RWPE2 (cell line): ENCODE measurements at regions not wholly inside any gene's neighbourhood (a gene's known extent, or its start where the extent isn't known, plus 50 kb on each side); places are given as distances from the start of the nearest gene placed in this dataset.
A peak's percentile ranks its signal among the peaks of the same experiment; 100 is the strongest.

Experiments used
- ATAC-seq: fragments of 200-7000 bp; cut with Tn5 transposase; 3 replicates; pipeline ENCODE4 v1.9.1; 2021; ENCODE audit warnings: low read depth
- DNase-seq: peaks from one replicate; pipeline ENCODE4 v3.0.0-alpha.2; 2020; ENCODE audit warnings: low spot score
- H3K27ac ChIP-seq: fragments of 450-650 bp; 2 replicates; pipeline ENCODE4 v1.5.1; 2017; ENCODE audit warnings: mild to moderate bottlenecking; ENCODE audit not compliant: poor library complexity, severe bottlenecking
- H3K27me3 ChIP-seq: fragments of 250-450 bp; sonication (Bioruptor Pico); 2 replicates; pipeline ENCODE4 v1.5.1; 2021; ENCODE audit warnings: mild to moderate bottlenecking, moderate library complexity; ENCODE audit not compliant: insufficient read depth, poor library complexity, severe bottlenecking
- H3K36me3 ChIP-seq: fragments of 250-450 bp; sonication (Bioruptor Pico); 2 replicates; pipeline ENCODE4 v1.5.1; 2020; ENCODE audit warnings: low read depth, mild to moderate bottlenecking, moderate library complexity
- H3K4me1 ChIP-seq: fragments of 250-450 bp; sonication (Bioruptor Pico); 2 replicates; pipeline ENCODE4 v1.5.1; 2021; ENCODE audit warnings: mild to moderate bottlenecking, moderate library complexity; ENCODE audit not compliant: insufficient read depth, poor library complexity, severe bottlenecking
- H3K4me3 ChIP-seq: fragments of 250-450 bp; sonication (Bioruptor Pico); 2 replicates; pipeline ENCODE4 v1.5.1; 2021; ENCODE audit warnings: mild to moderate bottlenecking, moderate library complexity; ENCODE audit not compliant: severe bottlenecking
- H3K9me3 ChIP-seq: fragments of 250-450 bp; sonication (Bioruptor Pico); 2 replicates; pipeline ENCODE4 v1.5.1; 2021; ENCODE audit warnings: mild to moderate bottlenecking, moderate library complexity; ENCODE audit not compliant: severe bottlenecking
- CTCF ChIP-seq: fragments of 450-650 bp; IDR thresholded peaks from one replicate; pipeline ENCODE4 v1.5.1; 2017; ENCODE audit warnings: mild to moderate bottlenecking, moderate library complexity; ENCODE audit not compliant: poor library complexity, severe bottlenecking

- no peak for DNase-seq
- H3K27ac ChIP-seq = no peak overlapping the region
- H3K4me1 ChIP-seq = no peaks in the 10 kb centered on the region
- no peak for TF ChIP-seq CTCF
- no peak overlapping the region for H3K4me3 ChIP-seq
- H3K9me3 ChIP-seq = no peaks in the 10 kb centered on the region
- no peaks in the 10 kb centered on the region for H3K27me3 ChIP-seq
- no peaks in the 10 kb centered on the region for H3K36me3 ChIP-seq
- ATAC-seq = no peak; the same call in 2 of the 3 replicates
These were observed 194.7 kb upstream of the VCX3A start for GRCh38 chrX:6729626-6730025.

- DNase-seq = no peak
- no peak for ATAC-seq
- Histone ChIP-seq H3K27me3 (no peaks in the 10 kb centered on the region), H3K9me3 (no peaks in the 10 kb centered on the region), H3K36me3 (no peaks in the 10 kb centered on the region), H3K27ac (no peak overlapping the region), H3K4me1 (no peaks in the 10 kb centered on the region), H3K4me3 (no peak overlapping the region)
- TF ChIP-seq CTCF = no peak
These were observed 183.8 kb upstream of the VCX3A start for GRCh38 chrX:6718766-6719165.

- ATAC-seq = peak; percentile 33; the same call in 1 of the 3 replicates
- H3K4me3 ChIP-seq = no peak overlapping the region
- no peaks in the 10 kb centered on the region for H3K36me3 ChIP-seq
- DNase-seq = no peak
- H3K9me3 ChIP-seq = no peaks in the 10 kb centered on the region
- no peaks in the 10 kb centered on the region for H3K4me1 ChIP-seq
- no peak overlapping the region for H3K27ac ChIP-seq
- no peaks in the 10 kb centered on the region for H3K27me3 ChIP-seq
- no peak for TF ChIP-seq CTCF
These were observed 173.9 kb upstream of the VCX3A start for GRCh38 chrX:6708676-6709380.

DNA sequence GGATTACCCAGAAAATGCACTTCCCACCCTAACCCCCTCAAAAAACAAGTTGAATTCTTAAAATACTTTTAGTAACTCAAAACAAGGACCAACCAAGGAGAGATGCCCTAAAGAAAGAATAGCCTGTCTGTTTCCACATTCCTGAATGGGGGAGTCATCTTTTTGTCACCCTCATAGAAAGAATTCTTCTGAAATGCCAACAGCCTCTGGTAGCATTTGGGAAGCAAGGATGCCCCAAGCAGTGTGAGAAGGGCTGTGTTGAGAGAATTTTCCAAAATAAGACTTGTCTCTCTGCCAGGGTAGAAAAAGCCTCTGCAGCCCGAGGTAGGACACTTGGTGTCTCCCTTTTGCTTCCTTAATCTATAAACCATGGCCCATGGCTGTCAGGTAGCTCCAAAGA, 173.1 kb upstream of the VCX3A start:
- no peak overlapping the region for H3K4me3 ChIP-seq
- H3K27ac ChIP-seq = no peak overlapping the region
- TF ChIP-seq CTCF = no peak
- DNase-seq (no peak), ATAC-seq (no peak)
- H3K9me3 ChIP-seq = no peaks in the 10 kb centered on the region
- H3K36me3 ChIP-seq = no peaks in the 10 kb centered on the region
- H3K4me1 ChIP-seq = no peaks in the 10 kb centered on the region
- no peaks in the 10 kb centered on the region for H3K27me3 ChIP-seq

GRCh38 chrX:6707497-6707896, 172.6 kb upstream of the VCX3A start:
- Histone ChIP-seq H3K36me3 (no peaks in the 10 kb centered on the region), H3K9me3 (no peaks in the 10 kb centered on the region), H3K27me3 (no peaks in the 10 kb centered on the region), H3K27ac (no peak overlapping the region), H3K4me3 (no peak overlapping the region), H3K4me1 (no peaks in the 10 kb centered on the region)
- ATAC-seq = no peak
- TF ChIP-seq CTCF = no peak
- no peak for DNase-seq
